Fibroblast of the aortic adventitia (primary cell): ENCODE measurements at regions not wholly inside any gene's neighbourhood (a gene's known extent, or its start where the extent isn't known, plus 50 kb on each side); places are given as distances from the start of the nearest gene placed in this dataset.

Source experiments
- DNase-seq: peaks from one replicate; pipeline ENCODE4 v3.0.0-alpha.2; 2010; ENCODE audit warnings: low read depth
- H3K4me3 ChIP-seq: 2 replicates; pipeline ENCODE4 v1.5.1; 2011; ENCODE audit warnings: low read depth, mild to moderate bottlenecking, control low read depth, low read length, moderate library complexity
- CTCF ChIP-seq: IDR thresholded peaks from 2 replicates; pipeline ENCODE4 v1.5.1; 2011; ENCODE audit warnings: mild to moderate bottlenecking, low read length, control low read depth, inconsistent platforms; ENCODE audit not compliant: insufficient read depth

GRCh38 chr13:104365430-104365829, 1299.2 kb upstream of the SLC10A2 start:
- DNase-seq = no peak
- no peak overlapping the region for H3K4me3 ChIP-seq
- no peak for TF ChIP-seq CTCF

GRCh38 chr13:104357672-104358354, 1291.6 kb upstream of the SLC10A2 start:
- no peak for TF ChIP-seq CTCF
- H3K4me3 ChIP-seq = no peak overlapping the region
- DNase-seq = no peak

GRCh38 chr13:104357174-104357573, 1291.0 kb upstream of the SLC10A2 start:
- no peak for DNase-seq
- no peak for TF ChIP-seq CTCF

GRCh38 chr13:104355041-104355670, 1288.9 kb upstream of the SLC10A2 start:
- DNase-seq = no peak
- no peak for TF ChIP-seq CTCF

More at GRCh38 chr13:104357174-104357573, 1291.0 kb upstream of the SLC10A2 start:
- H3K4me3 ChIP-seq = no peak overlapping the region

GRCh38 chr13:104327211-104327610, 1261.0 kb upstream of the SLC10A2 start:
- no peak for TF ChIP-seq CTCF
- DNase-seq = no peak
- no peak overlapping the region for H3K4me3 ChIP-seq

More at GRCh38 chr13:104355041-104355670, 1288.9 kb upstream of the SLC10A2 start:
- H3K4me3 ChIP-seq = no peak overlapping the region

GRCh38 chr13:104326523-104326922, 1260.3 kb upstream of the SLC10A2 start:
- TF ChIP-seq CTCF = no peak
- DNase-seq = no peak
- no peak overlapping the region for H3K4me3 ChIP-seq
